ENCODE measurements at regions not wholly inside any gene's neighbourhood (a gene's known extent, or its start where the extent isn't known, plus 50 kb on each side); places are given as distances from the start of the nearest gene placed in this dataset.
"Not testable (repeated sequence)": the region's sequence is repeated elsewhere in the genome, so short reads cannot be mapped to it uniquely, and the experiment has no call there.

DNA sequence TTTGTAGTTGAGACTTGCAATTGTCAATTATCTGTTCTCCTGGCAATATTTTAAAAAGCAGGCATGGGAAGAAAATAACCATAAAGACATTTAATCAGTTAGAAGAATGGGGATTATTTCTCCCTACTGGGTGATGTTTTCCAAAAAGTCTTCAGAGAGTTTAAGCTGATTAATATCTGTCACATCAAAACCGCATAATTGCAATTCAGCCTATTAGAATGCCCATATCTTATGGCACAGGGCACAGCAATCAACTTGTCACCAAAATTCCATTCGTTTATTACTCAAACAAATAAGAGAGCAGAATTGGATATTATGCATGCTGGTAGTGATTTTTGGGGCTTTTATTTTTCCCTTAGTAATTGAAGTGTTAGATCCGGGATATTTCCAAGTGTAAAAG lies 218.7 kb downstream of the RNF144B start:
- Mint-ChIP-seq H3K27me3 (no peaks in the 10 kb centered on the region), H3K4me3 (no peak overlapping the region), H3K9me3 (no peaks in the 10 kb centered on the region), H3K4me1 (no peaks in the 10 kb centered on the region), H3K36me3 (no peaks in the 10 kb centered on the region), H3K27ac (no peak overlapping the region)
- DNase-seq = no peak
- CTCF ChIA-PET = interaction anchor here (1.0 kb wide), 2 partner anchors 8 to 10 kb away, joined by 3 read pairs; no protein-coding TSS in a partner anchor

DNA sequence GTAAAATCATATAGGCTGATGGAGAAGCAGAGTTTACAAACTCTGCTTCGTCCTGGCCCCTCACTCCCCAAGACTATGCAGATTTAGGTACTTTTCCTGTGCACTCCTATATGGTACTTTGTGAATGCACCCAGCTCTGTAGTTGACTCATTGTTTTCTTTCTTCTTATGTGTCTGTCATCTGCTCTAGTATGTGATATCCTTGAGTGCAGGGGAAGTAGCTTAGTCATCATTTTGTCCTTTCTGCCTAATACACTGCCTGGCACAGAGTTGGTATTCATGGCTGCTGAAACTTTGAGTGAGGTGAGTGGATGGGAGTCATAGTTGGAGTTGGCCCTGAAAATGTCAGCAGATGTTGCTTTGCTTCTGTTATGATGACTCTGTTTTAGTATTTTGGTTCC lies 222.6 kb downstream of the RNF144B start:
- Mint-ChIP-seq H3K4me1 (no peaks in the 10 kb centered on the region), H3K27ac (no peak overlapping the region), H3K9me3 (no peaks in the 10 kb centered on the region), H3K36me3 (no peaks in the 10 kb centered on the region), H3K4me3 (no peak overlapping the region), H3K27me3 (no peaks in the 10 kb centered on the region)
- CTCF ChIA-PET = no interaction called here
- DNase-seq = no peak

DNA sequence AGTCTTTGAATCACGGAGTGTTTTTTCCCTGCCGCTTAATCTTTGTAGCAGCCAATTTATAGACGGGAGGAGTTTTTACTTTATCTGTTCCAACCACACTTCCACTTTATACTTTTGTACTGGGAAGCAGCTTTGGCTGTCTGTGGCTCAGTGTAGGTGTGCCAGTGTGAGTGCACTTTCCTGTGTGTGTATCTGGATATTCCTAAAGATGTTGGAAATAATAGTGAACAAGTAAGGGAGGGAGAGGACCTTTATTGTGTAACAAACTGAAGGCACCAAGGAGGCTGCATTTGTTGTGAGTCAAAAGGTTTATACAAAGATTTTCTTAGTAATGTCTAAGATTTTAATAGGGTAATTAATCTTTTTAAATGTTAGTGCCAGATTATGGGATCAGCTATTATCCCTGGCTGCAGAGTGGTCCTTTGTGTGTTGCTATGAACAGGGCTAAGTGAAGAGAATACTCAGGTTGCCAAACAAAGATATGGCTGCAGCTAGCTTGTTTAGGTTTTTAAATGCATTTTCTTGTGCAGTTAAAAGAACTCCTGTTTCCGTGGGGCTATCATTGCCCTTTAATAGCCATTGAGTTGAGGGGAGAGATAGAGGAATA lies 226.3 kb downstream of the RNF144B start:
- CTCF ChIA-PET = interaction anchor here (1.0 kb wide), 1 partner anchor 8 kb away, joined by 3 read pairs; no protein-coding TSS in a partner anchor
- H3K4me3 Mint-ChIP-seq = no peak overlapping the region
- H3K27ac Mint-ChIP-seq = no peak overlapping the region
- no peaks in the 10 kb centered on the region for H3K4me1 Mint-ChIP-seq
- H3K36me3 Mint-ChIP-seq = no peaks in the 10 kb centered on the region
- no peaks in the 10 kb centered on the region for H3K27me3 Mint-ChIP-seq
- no peaks in the 10 kb centered on the region for H3K9me3 Mint-ChIP-seq
- no peak for DNase-seq

DNA sequence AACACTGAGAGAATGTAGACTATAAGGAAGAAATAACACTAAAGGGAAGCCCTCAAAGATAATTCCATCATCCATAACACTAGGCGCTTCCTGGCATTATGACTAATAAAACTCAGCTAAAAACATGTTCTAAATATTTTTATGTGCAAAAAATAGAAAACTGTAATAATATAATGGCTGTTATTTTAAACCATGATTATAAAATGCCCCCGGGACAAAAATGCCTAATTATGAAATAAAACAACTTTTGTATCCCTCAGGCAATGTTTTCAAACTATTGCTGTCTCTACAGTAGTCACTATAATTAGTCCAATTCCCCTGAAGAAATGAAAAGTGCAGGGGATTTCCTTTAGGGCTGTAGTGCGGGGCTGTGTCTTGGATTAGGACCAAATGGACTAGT lies 242.4 kb downstream of the RNF144B start:
- no peaks in the 10 kb centered on the region for H3K27me3 Mint-ChIP-seq
- no peaks in the 10 kb centered on the region for H3K4me1 Mint-ChIP-seq
- CTCF ChIA-PET = no interaction called here
- H3K27ac Mint-ChIP-seq = no peak overlapping the region
- no peaks in the 10 kb centered on the region for H3K9me3 Mint-ChIP-seq
- H3K36me3 Mint-ChIP-seq = no peaks in the 10 kb centered on the region
- no peak for DNase-seq
- no peak overlapping the region for H3K4me3 Mint-ChIP-seq

DNA sequence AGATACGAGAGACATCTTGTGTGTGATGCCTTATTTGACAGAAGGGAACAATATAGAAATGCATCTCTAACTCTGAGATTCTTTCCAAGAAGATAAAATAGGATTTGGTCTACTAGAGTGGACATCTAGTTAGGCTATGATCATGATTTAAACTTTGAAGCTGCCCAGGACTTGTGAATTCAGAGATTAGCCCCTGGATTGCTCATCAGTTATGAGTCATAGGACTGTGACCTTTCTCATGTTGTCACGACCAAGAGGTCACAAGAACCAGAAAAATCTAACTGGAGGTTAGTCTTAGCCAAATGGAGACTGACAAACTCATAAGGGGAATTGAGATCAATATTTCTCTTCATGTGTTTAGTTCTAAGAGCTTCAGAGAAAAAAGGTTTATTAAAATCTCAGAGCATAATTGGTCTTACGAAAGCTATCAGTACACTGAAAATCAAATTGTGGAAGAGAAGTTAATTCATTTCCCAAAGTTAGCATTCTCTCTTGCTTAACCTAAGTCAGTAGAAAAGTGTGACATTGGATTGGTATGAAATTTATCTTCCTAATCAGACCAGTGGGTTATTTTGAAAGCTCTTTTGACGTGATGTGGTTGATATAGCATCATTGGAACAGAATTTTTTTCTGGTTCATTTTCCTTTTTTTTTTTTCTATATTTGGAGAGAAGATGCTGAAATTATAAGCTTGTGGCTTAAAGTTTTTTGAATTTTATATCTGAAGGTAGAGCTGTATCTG lies 245.7 kb downstream of the RNF144B start:
- H3K4me3 Mint-ChIP-seq = no peak overlapping the region
- no peak overlapping the region for H3K27ac Mint-ChIP-seq
- no peaks in the 10 kb centered on the region for H3K9me3 Mint-ChIP-seq
- H3K4me1 Mint-ChIP-seq = no peaks in the 10 kb centered on the region
- no peaks in the 10 kb centered on the region for H3K27me3 Mint-ChIP-seq
- no peak for DNase-seq
- no peaks in the 10 kb centered on the region for H3K36me3 Mint-ChIP-seq
- CTCF ChIA-PET = interaction anchor here (1.2 kb wide), 1 partner anchor 37 kb away, joined by 3 read pairs; no protein-coding TSS in a partner anchor

DNA sequence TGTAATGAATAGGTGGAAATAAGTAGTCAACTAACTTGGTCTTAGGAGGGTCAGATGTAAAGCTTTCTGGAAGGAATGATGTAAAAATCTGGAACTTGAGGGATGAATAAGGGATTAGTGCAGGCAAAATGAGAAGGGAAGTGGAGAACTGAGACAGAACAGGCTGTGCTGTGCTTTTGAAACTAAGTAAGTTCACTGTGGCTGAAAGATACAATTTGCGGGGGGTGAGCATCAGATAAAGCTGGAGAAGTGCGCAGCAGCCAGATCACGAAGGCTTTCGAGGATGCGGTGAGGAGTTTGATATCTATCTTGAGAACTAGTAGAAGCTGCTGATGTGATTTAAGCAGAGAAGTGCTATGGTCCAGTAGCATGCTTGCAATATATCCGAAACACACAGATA lies 247.8 kb downstream of the RNF144B start:
- no peaks in the 10 kb centered on the region for H3K4me1 Mint-ChIP-seq
- DNase-seq = no peak
- no peaks in the 10 kb centered on the region for H3K9me3 Mint-ChIP-seq
- H3K36me3 Mint-ChIP-seq = no peaks in the 10 kb centered on the region
- H3K27ac Mint-ChIP-seq = no peak overlapping the region
- no peak overlapping the region for H3K4me3 Mint-ChIP-seq
- CTCF ChIA-PET = no interaction called here
- no peaks in the 10 kb centered on the region for H3K27me3 Mint-ChIP-seq

DNA sequence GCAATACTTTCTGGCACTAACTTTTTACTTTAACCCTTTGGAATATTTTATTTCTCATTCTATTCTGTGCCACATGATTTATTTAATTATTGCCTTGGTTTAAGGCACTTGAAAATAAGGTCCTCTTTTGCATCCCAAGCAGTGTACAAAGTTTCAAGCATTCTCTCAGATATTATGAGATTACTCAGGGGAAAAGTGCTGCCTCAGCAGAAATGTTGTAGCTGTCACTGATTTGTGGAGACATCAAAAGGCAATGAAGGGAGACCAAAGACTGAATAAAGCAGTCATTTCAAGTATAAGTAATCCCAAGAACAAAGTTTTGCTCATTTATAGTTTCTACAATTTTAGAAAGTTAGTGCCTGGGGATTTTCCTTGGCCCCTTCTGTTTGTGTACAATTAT lies 253.0 kb downstream of the RNF144B start:
- CTCF ChIA-PET = no interaction called here
- H3K4me1 Mint-ChIP-seq = no peaks in the 10 kb centered on the region
- H3K36me3 Mint-ChIP-seq = no peaks in the 10 kb centered on the region
- DNase-seq = no peak
- no peaks in the 10 kb centered on the region for H3K27me3 Mint-ChIP-seq
- H3K4me3 Mint-ChIP-seq = no peak overlapping the region
- no peak overlapping the region for H3K27ac Mint-ChIP-seq
- no peaks in the 10 kb centered on the region for H3K9me3 Mint-ChIP-seq

DNA sequence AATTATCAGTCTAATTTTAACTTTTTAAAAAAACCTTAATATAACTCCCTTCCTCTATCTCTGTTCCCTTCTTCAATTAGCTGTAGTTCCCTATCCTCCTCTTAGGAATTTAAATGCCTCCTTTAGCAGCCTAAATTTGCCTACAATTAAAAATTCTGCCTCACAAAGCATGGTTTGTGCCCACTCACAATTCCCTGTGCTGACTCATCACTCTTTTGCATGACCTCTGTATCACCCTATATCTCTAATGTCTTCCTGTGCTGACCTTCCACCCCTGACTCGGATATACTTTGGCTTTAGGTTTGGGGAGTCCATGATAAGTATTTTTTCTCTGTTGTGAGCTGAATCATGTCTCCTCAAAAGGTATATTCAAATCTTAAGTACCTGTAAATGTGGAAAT lies 253.6 kb downstream of the RNF144B start:
- DNase-seq = no peak
- Mint-ChIP-seq H3K9me3 (no peaks in the 10 kb centered on the region), H3K4me1 (no peaks in the 10 kb centered on the region), H3K27me3 (no peaks in the 10 kb centered on the region), H3K4me3 (no peak overlapping the region), H3K36me3 (no peaks in the 10 kb centered on the region), H3K27ac (no peak overlapping the region)
- CTCF ChIA-PET = no interaction called here

DNA sequence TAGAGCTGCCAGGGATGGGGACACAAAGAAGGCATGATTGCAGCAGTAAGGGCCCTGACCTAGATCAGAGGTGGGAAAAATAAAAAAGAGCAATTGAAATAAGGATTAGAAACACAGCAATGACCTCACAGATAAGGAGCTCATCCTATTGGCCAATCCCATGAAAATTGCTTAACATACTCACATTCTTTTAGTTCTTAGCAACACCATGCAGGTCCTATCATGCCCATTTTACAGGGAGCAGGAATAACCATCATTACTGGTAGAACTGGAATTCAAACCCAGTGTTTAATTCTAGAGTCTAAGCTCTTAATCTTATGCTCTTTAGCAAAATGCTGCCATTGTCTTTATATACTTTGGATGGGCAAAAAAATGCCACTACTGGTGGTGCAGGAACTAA lies 267.7 kb downstream of the RNF144B start:
- H3K36me3 Mint-ChIP-seq = no peaks in the 10 kb centered on the region
- CTCF ChIA-PET = no interaction called here
- DNase-seq = no peak

DNA sequence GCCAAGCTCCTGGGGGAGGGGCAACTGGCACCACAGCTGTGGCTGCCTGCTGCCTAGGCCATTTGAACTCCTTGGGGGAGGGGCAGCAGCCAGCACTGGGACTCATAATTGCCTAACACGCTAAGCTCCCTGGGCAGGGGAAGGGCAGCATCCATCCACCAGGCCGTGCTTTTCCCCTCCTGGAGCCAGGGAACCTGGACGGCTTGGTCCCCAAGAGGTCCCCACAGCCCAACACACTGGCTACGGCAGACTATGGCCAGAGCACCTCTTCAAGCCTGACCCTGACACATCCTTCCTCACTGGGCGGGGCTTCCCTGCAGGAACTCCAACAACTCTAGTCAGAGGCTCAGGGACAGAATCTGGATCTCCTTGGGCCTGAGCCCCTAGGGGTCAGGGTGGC lies 269.4 kb downstream of the RNF144B start:
- no peak for DNase-seq
- Mint-ChIP-seq H3K9me3 (peaks cover 17% of the 10 kb centered on the region), H3K27ac (no peak overlapping the region), H3K4me1 (no peaks in the 10 kb centered on the region), H3K4me3 (no peak overlapping the region), H3K36me3 (no peaks in the 10 kb centered on the region), H3K27me3 (no peaks in the 10 kb centered on the region)
- CTCF ChIA-PET = no interaction called here

More for the DNA sequence above, 267.7 kb downstream of the RNF144B start:
- no peak overlapping the region for H3K27ac Mint-ChIP-seq
- H3K9me3 Mint-ChIP-seq = peaks cover 17% of the 10 kb centered on the region
- no peak overlapping the region for H3K4me3 Mint-ChIP-seq
- no peaks in the 10 kb centered on the region for H3K27me3 Mint-ChIP-seq
- no peaks in the 10 kb centered on the region for H3K4me1 Mint-ChIP-seq

DNA sequence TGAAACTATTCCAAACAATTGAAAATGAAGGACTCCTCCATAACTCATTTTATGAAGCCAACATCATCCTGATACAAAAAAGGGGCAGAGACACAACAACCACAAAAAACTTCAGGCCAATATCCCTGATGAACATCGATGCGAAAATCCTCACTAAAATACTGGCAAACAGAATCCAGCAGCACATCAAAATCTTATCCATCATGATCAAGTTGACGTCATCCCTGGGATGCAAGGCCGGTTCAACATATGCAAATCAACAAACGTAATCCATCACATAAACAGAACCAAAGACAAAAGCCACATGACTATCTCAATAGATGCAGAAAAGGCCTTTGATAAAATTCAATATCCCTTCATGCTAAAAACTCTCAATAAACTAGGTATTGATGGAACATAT lies 272.8 kb downstream of the RNF144B start:
- CTCF ChIA-PET = interaction anchor here (0.6 kb wide), 1 partner anchor 1187 kb away, joined by 5 read pairs; no protein-coding TSS in a partner anchor
- H3K9me3 Mint-ChIP-seq = peaks cover 17% of the 10 kb centered on the region
- H3K27ac Mint-ChIP-seq, DNase-seq, H3K27me3 Mint-ChIP-seq, H3K36me3 Mint-ChIP-seq, H3K4me3 Mint-ChIP-seq, H3K4me1 Mint-ChIP-seq: not testable (repeated sequence)

DNA sequence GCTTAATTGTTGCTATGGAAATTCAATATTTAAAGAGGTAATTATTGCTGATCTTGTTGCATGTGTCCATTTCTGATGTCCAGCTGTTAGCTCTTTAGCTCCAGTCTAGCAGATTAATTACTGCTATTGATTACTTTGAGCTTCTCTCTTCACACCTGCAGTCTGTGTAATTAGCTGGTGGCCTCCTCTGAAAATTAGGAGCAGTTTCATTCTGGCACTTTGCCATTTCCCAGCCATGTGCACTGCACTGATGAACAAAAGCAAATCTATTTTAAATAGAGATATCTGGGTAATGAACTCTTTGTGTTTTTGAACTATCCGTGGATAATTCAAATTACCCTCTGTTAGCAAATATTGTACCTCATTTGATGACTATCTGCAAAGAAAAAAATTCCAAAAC lies 275.9 kb downstream of the RNF144B start:
- no peak for DNase-seq
- no peak overlapping the region for H3K4me3 Mint-ChIP-seq
- no peaks in the 10 kb centered on the region for H3K36me3 Mint-ChIP-seq
- peaks cover 7% of the 10 kb centered on the region for H3K9me3 Mint-ChIP-seq
- H3K4me1 Mint-ChIP-seq = no peaks in the 10 kb centered on the region
- H3K27me3 Mint-ChIP-seq = no peaks in the 10 kb centered on the region
- CTCF ChIA-PET = no interaction called here
- no peak overlapping the region for H3K27ac Mint-ChIP-seq

DNA sequence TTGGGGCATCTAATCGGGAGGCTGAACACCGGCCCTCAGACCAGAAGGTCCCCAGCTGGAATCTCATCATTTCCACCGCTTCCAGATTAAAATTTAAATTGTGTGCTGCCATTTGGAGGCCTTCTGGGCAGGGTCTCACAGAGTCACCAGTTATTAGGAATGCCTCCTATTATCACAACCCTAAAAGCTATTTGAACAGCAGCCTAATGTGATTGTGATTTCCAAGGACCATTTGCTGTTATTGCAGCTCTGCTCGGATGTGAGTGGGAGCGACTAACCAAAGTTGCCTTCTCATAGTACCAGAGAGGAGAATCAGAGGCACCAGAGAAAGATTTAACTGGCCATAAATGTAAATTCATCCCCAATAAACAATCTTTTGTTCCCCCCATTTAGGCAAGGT lies 277.3 kb downstream of the RNF144B start:
- no peak overlapping the region for H3K4me3 Mint-ChIP-seq
- peaks cover 2% of the 10 kb centered on the region for H3K9me3 Mint-ChIP-seq
- no peaks in the 10 kb centered on the region for H3K4me1 Mint-ChIP-seq
- no peaks in the 10 kb centered on the region for H3K36me3 Mint-ChIP-seq
- no peak for DNase-seq
- H3K27me3 Mint-ChIP-seq = no peaks in the 10 kb centered on the region
- H3K27ac Mint-ChIP-seq = no peak overlapping the region
- CTCF ChIA-PET = no interaction called here

DNA sequence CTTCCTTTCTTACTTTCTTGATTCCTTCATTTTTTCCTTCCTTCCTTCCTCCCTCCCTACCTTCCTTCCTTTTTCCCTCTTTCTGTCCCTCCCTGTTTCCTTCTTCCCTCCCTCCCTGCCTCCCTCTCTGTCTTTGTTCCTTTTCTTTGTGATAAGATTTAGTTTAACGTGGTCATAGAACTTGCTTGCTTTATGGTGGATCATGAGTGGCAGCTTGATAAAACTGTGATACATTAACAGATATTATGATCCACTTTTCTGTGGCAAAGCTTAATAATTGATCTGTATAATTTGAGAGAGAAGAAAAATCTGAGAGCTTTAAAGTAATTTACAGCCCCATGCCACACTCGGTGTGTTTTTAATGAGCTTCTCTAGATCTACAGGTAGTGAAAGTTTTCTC lies 280.5 kb downstream of the RNF144B start:
- no peaks in the 10 kb centered on the region for H3K9me3 Mint-ChIP-seq

DNA sequence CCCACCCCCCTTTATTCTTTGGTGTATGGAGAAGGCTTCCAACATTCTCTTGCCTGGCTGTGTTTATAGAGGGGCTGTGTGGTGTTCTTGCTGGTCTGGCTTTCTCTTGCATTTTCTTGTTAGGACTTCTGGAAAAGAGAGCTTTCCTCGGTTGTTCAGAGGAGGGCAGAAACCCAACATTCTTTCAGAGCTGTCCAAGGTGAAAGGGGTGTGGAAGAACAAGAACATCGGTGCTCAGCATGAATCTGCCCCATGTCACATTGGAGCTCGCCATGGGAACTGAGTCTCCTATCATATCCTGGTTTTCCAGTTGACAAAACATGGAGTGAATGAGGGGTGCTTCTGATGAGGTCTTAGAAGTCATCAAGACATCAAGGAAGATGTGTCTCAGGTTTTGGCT lies 281.8 kb downstream of the RNF144B start:
- Mint-ChIP-seq H3K4me3 (no peak overlapping the region), H3K4me1 (no peaks in the 10 kb centered on the region), H3K9me3 (no peaks in the 10 kb centered on the region), H3K27ac (no peak overlapping the region), H3K36me3 (no peaks in the 10 kb centered on the region), H3K27me3 (no peaks in the 10 kb centered on the region)
- no peak for DNase-seq
- CTCF ChIA-PET = no interaction called here

More for the DNA sequence above, 280.5 kb downstream of the RNF144B start:
- no peak for DNase-seq
- Mint-ChIP-seq H3K27ac (no peak overlapping the region), H3K4me3 (no peak overlapping the region), H3K36me3 (no peaks in the 10 kb centered on the region), H3K4me1 (no peaks in the 10 kb centered on the region), H3K27me3 (no peaks in the 10 kb centered on the region)
- CTCF ChIA-PET = no interaction called here
